Hepatic stellate cell (primary cell): ENCODE measurements at regions not wholly inside any gene's neighbourhood (a gene's known extent, or its start where the extent isn't known, plus 50 kb on each side); places are given as distances from the start of the nearest gene placed in this dataset.

Experiments used
- DNase-seq: peaks from one replicate; pipeline ENCODE4 v3.0.0; 2011; ENCODE audit warnings: low spot score

DNA sequence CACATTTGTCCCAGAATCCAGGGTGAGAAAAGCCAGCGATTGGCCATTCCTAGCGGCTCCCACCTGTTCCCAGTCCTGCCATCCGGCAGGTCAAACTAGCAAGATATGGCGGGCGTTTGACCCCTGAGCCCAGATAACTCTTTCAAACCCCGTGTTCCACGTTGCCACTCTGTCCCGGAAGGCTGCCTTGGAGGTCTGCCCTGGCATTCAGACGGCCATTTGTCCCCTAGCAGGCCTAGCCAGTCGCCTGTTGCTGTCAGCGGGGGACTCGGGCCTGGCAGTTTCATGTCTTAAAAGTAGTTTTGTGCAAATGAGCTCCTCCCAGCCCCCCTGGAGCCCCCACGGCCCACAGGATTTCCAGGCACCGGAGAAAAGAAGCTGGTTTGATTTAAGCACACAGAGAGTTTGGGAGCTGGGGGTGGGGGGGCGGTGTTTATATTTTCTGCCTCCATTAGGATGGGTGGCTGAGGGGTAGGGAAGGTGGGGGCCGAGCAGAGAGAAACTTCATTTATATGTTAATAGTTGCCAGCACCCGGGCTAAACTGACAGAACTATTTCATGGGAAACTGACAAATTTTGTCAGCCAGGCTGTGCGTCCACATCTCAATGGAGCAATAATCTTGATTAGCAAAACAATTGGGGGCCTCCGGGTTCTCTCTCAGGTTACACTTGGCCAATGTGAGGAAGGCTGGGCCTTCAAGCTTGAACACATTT lies 240.9 kb upstream of the SALL1 start:
- DNase-seq, result no peak

DNA sequence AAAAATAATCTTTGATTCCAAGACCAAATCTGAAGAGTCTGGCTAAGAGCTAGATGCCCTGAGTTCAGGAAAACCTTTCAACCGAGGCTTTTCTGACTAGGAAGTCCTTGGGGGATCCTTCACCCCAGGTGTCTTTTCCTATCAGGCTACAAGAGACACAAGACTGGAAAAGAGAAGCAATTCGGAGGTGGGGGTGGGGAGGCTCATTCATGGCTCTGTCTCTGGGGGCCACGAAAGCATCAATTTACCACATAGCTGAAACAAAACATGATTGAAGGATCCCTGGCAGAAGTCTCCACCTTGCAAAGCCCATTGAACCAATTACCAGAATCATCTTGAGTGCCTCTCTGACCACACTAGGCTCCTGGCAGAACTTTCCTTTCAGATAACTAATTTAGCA lies 239.8 kb upstream of the SALL1 start:
- DNase-seq, result no peak

DNA sequence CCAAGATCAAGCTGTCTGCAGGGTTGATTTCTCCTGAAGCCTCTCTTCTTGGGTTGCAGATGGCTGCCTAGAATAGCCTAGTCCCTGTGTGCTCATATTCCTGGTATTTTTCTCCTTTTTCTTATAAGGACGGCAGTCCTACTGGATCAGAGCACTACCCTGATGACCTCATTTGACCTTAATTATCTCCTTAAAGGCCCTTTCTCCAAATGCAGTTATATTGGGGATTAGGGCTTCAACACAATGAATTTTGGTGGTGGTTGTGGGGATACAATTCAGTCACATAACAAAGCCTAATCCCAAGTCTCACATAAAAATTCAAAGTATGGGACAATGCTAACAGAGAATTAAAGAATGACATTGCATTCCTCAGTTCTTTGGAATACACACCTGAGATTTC lies 238.8 kb upstream of the SALL1 start:
- DNase-seq, result no peak

DNA sequence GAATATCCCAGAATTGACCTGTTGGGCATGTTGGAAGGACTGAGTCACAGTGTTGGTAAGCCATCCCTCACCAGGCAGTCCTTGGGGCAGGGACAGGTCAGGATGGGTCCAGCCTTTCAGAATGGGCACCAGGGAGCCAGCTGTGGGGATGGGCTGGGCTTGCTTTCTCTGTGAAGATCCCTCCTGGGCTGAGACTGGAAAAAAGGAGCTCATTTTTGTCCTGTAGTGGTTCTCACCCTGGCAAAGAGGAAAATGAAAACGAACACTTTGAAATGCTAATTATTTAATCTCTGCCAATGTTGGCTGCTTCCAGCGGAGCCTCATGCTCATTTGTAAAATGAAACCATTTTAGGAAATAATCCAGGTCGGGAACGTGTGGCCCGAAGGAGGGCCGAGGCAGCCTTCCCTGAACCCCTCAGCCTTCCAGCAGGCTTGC lies 237.5 kb upstream of the SALL1 start:
- DNase-seq, result no peak

DNA sequence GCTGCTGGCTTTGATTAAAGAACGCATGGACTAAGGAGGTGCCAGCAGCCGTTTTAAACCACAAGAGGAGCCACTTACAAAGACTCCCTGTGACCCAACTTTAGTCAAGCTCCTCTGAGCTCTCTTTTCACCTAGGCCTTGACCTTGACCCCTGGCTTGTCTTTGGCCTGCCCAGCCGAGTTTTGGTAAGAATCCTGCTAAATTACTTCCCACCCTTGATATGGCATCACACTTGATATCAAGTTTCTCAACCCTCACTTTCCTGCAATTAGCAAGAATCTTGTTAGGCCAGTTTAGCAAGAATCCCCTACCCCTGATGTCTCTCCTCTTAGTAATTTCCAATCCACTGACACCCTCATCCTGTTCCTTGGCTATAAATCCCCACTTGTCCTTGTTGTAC lies 232.8 kb upstream of the SALL1 start:
- DNase-seq, result no peak

DNA sequence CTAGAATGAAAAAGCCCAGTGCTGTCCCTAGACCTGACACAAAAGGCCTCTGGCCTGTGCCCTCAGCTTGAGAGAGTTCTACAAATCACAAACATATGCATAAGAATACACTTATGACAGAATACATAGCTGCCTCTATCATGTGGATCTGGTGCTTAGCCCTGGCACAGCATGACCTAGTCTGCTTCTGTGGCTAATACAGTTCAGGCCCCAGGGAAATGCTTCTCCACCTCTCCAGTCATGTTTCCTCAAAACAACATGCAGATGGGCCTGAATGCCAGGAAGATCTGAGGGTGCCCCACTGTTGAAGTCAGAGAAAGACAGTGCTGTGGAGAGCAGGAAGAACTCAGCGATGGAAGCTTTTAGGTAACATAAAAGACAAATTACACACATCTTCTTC lies 231.9 kb upstream of the SALL1 start:
- DNase-seq, result no peak

DNA sequence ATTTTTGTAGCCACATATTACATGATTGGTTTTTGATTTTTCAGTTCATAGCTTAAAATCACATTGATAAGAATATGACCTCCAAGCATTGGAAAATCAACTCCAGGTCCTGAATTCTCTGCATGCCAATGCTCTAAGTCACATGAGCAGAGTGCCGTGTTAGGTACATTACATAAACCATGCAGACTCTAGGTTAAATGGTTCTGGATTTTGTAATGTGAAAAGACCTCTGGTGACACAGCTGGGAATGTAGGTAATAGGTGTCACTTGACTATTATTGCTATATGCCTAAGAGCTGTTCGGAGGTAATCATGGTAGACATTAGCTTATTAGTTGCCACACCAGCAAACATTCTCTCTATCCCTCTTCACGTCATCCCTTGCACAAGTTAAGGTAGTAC lies 231.1 kb upstream of the SALL1 start:
- DNase-seq, result no peak

DNA sequence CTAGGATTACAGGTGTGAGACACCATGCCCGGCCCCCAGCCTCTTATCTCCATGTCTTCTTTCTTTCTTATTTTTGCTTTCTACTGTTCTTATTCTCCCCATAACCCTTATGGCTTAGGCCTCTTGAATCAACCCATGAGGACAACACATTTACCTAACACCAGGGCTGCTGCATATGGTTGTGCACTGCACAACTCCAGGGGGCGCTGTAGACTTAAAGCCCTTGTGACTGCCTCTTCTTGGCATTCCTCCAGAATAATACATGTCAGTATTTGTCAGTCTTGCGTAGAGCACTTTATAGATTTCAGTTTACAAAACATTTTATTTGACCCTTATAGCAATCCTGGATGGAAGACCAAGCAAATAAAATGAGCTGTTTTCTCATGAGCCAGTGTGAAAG lies 225.0 kb upstream of the SALL1 start:
- DNase-seq, result no peak

DNA sequence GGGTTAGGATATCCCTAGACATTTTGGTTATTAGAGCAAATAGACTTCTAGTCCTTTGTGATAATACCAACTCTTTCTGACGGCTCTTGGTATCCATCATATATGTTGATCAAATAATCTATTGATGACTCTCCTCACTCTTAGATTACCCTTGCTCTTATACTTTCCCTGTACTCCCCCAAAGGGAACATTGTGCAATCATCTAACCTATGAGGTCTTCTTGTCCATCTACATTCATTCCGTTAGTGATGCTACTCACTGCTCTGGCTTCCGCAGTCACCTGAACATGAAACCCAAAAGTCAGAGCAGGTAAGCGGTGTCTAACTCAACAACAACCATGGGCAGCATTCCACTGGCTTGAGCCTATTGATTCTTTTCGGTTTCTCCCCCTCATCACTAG lies 223.7 kb upstream of the SALL1 start:
- no peak for DNase-seq

DNA sequence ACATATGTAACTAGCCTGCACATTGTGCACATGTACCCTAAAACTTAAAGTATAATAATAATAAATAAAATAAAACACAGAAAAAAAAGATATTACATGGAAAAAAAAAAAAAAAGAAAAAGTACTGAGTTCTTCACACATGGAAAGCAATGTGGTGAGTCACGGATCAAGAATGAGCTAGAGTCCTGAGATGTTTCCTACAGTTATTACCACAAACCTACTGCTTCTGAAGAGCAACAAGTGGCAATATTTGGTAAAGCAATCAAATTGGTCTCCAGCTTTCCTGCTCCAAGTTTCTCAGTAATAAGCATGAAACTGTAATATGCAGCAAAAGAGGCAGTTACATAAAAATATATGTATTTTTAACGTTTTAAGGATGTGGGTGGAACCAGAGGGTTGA lies 223.3 kb upstream of the SALL1 start:
- DNase-seq, result peak; percentile 47

DNA sequence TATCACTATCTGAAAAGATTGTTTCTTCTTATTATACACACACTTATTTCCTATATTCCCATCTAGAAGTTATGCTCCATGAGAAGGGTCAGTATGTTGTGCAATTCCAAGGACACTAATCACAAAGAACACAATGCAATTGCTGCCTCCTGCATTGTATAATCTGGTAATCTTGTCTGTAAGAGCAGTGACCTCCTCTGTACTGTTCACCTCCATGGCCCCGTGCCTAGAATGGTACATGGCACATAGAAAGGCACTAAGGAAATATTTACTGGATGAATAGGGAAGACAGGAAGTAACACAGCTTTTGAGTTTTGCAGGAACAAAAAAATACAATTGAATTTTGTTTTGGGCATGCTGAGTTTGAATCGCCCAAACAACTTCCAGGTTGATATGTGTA lies 214.6 kb upstream of the SALL1 start:
- DNase-seq, result no peak

DNA sequence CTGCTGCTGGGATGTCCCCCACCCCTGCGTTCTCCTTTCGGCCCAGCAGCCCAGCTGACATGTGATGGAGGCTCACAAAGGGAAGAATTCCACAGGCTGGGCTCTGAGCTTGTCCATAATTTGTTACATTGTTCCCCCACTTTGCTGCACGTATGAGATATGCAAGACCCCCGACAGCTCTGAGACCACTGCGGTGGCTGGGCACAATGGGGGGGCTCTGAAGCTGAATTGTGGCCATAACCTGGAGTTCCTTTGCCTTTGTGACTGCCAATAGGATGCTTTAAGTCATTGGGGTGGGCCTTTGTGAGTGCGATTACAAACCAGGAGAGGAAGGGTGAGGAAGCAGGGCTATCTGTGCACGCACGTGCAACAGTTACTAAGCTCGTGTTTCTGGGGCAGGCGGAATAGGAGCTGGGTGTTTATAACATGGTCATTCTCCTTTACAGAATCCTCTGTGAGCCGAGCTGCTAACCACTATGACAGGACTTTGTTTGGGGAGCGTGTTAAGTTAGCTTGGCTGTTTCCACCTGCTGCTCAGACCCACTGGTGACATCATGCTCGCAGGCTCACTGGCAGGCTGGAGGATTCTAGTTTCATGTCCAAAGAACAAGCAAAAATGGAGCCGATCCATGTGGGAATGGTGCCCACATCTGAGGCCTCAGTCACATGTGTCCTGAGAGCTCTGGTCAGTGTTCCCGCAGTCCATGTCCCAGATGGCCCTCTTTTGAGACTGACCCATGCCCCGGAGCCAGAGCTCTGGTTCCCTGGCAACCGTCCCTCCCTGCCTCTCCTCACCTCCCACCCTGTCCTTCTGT lies 208.3 kb upstream of the SALL1 start:
- DNase-seq, result no peak

DNA sequence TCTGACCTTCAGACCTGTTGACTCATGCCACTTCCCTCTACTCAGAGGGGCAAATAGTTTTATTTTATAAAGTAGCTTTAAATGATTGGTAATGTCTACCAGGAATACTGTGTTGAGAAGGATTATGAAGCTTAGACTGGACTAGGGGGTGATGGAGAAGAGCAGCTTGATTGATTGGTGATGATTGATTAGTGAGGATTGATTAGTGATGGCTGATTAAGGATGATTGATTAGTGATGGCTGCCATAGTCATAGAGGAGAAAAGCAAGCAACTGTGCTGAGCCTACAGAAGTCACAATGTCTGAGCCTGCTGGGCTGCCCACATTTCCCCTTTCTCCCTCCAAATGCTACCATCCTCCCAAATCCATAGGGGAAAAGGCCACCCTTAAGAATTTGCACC lies 206.8 kb upstream of the SALL1 start:
- no peak for DNase-seq

DNA sequence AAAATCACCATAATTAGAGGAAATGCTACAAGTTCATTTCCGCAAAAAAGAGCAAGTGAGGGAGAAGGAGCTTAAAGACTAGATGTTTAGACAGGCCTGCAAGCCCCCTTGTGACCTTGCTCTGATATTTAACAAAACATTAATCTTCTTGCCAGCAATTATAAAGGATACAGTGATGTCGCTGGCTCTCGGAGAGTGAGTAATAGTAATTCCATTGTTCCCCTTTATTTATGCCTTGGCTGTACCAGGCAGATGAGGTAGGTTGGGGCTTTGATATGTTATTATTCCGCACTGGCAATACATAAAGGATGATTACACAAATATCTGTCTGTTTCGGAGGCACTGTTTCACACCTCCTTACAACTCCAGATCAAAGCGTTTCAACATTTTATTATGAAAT lies 204.8 kb upstream of the SALL1 start:
- DNase-seq, result no peak

DNA sequence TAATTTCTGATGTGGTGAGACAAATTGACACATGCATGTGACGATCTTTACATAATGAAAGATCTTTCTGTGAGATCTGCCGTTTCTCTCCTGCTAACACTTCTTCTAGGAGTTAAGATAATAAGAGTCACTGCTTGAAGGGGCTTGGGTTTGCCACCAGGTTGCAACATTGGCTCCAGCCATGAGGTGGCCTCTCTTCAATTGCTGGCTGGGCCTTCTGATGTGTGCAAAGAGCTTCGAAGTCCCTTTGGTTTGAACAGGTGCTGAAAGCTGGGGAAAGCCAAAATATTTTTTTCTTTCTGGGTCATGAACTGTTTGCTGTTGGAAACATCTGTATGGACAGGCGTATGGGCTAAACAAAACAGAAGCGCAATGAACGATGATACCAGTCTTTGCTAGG lies 204.1 kb upstream of the SALL1 start:
- DNase-seq, result no peak

DNA sequence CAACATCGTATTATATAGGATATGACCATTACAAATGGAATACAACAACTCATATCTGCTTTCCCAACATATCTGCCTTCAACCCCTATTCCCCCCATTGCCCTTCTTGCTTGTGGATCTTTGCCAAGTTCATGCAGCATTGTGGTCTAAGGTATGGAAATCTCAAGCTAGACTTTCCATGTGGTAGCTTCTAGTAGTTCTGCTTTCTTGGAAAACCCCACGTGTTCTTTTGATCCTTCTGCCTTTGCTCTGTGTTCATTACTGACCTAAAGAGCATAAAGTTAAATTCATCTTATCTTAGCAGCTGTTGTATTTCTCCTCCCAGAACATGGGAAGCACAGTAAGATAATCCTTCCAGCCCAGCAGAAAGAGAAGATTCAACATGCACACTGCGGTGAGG lies 202.0 kb upstream of the SALL1 start:
- no peak for DNase-seq

DNA sequence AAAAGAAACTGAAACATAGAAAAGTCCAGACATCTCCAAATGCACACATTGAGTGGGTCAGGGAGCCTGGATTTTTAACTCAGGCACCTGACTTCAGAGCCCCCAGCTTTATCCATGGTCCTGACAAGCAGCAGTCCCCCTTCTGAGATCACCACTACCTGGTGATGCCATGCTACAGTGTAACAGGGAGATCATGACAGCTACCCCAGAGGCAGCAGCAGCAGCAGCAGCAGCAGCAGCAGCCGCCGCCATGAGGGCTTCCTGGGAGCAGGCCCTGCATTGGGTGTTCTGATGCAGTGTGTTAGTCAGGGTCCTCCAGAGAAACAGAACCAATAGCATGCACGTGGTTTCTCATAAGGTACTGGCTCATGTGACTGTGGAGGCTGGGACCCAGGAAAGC lies 198.6 kb upstream of the SALL1 start:
- no peak for DNase-seq

DNA sequence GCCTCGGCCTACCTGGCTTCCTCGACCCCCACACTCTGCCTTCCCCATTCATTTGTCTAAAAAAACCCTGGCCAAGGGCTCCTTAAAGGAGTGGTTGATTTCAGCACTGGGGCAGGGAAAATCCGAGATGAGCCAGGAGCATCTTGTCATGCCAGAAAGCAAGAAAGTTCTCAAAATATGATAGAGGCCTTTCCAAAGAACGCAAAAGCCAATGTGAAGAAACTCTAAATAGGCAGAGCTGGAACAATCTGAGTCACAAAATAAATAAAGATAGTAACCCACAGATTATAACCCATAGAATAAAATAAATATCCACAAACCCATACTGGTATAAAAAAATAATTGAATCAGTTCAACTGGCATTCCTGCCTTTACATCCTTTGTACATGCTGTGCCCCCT lies 192.3 kb upstream of the SALL1 start:
- DNase-seq, result no peak

DNA sequence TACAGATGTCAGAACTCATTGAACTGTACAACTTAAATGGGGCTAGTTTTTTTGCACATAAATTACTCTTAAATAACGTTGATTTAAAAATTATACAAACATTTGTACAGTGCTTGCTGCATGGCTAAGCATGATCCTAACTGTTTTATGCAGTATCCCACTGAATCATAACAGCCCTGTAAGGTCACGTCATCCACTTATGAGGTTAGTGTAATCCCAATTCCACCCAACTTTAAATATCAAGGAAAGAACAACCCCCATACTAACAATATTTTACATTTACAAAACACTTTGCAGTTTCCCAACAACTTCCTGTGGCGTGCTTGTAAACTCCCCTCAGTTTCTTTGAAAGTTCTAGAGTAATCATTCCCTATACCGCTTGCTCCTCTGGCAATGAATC lies 190.1 kb upstream of the SALL1 start:
- DNase-seq, result no peak

DNA sequence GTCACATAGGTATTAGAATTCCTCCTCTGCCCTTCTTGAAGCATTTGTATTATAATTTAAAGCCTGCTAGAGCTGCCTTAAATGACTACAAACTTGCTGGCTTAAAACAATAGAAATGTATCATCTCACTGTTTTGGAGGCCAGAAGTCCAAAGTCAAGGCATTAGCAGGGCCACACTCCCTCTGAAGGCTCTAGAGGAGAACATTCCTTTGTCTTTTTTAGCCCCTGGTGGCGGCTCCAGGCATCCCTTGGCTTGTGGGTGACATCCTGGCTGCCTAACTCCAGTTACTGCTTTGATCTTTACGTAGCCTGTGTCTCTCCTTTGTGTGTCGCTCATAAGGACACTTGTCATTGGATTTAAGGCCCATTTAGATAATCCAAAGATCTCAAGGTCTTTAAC lies 186.6 kb upstream of the SALL1 start:
- DNase-seq, result no peak

DNA sequence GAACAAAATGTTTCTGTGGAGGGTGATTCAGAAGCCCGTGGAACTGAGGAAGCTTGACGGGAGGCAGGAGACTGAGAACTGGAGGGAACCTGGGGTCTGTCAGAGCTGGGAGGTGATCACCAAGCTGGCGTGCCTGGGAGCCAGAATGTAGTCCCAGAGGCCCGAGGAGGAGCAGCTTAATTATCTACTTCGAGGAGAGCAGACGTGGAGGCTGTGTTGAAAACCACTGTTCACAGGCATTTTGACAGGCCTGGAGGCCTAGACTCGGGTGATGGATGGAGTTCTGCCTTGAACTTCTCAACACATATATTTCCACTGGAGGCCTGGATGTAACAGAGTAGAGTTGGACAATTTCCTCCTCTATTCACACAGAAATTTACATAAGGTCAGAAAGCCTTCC lies 177.7 kb upstream of the SALL1 start:
- no peak for DNase-seq

DNA sequence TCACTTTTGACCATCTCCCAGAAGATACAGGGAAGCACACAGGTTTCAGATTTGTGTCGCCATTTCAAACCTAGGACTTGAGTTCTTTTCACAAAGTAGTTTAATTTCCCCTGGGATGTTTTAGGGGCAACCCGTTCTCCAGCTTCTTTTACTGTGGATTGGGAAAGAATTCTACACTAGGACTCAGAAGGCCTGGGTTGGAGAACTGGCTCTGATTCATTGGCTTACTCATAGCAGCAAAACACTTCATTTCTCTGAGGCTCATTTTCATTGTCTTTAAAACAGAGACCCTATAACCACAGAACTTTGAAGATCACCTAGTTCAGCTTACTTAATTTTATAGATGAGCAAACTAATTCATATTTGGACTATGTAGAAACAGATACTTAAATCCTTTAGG lies 175.9 kb upstream of the SALL1 start:
- DNase-seq, result no peak

DNA sequence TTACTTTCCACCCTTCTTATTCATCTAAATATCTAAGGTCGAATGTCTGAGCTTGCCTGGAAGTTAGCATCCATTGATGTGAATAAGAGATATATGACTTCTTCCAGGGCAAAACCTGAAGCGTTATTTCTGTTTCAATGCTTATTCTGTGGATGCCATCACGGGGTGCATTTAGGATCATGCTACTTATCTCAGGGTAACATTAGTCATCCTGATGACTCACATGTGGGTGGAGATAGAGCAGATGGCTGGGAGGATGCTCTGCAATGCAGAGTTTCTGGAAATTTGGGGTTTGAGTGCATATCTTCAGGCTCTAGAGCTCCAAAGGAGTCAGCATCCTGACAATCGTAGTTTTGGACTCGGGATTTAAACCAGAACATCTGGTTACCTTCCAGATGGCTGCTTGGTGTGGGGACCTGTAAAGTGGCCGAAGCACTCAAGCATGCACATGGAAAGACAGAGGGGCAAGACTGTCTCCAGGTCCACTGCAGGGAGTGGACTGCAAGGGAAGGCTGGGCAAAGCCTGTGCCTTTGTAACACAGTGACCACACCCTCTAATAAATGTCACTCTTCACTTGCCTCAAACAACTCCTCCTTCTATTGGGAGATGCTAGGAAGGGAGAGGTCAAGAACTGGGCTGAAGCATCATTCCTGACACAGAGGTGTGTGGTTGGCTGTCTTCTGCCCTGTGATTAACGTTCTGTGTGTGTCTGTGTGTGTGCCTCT lies 175.2 kb upstream of the SALL1 start:
- DNase-seq, result peak; percentile 8
